ENCODE measurements at regions not wholly inside any gene's neighbourhood (a gene's known extent, or its start where the extent isn't known, plus 50 kb on each side); places are given as distances from the start of the nearest gene placed in this dataset.

DNA sequence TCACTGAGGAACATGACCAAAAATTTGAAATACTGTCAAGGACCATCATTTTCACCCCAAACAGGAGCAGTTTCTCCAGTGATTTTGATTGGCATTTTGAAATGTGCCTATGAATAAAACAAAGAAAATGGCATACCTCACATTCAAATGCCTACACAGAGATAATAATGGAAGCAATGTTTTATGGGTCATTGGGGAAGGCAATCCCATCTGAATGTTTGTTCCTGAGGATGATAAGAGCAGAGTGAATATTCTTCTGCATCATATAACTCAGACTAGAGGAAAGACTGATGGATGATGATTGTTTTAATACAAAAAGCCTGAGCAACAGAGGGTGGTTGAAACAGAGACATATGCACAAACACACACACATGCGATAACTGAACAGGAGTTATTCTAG, 2749.9 kb downstream of the PCDH9 start:
- no peak for TF ChIP-seq GATA3 (IDR thresholded peaks at IDR 0.05; ENCODE audit: low read depth, low read length)
- TF ChIP-seq GATA2 (IDR thresholded peaks at IDR 0.05; ENCODE audit: low read depth, low read length), result no peak

- TF ChIP-seq GATA3 (IDR thresholded peaks at IDR 0.05; ENCODE audit: low read depth, low read length) (no peak), GATA2 (IDR thresholded peaks at IDR 0.05; ENCODE audit: low read depth, low read length) (no peak)
These were observed 2753.0 kb downstream of the PCDH9 start for GRCh38 chr13:64477146-64477545.

DNA sequence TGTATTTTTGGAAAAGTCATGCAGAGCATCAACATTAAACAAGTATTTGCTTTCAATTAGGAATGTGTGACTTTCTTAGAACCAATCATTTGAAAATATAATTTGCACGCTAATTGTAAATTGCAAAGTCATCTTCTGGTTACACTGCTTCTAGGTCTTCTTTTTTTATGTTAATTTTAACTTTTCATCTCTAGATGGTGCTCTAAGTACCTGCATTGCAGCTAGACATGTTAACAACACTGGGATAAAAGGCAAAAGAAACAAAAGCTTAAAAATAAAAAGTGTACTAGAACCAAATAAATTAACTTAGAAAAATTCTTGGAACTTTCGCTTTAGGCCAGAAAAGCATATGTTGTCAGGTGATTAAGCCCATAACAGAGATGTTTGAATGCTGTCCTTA, 2758.2 kb downstream of the PCDH9 start:
- TF ChIP-seq GATA3 (IDR thresholded peaks at IDR 0.05; ENCODE audit: low read depth, low read length), result no peak
- TF ChIP-seq GATA2 (IDR thresholded peaks at IDR 0.05; ENCODE audit: low read depth, low read length), result no peak

DNA sequence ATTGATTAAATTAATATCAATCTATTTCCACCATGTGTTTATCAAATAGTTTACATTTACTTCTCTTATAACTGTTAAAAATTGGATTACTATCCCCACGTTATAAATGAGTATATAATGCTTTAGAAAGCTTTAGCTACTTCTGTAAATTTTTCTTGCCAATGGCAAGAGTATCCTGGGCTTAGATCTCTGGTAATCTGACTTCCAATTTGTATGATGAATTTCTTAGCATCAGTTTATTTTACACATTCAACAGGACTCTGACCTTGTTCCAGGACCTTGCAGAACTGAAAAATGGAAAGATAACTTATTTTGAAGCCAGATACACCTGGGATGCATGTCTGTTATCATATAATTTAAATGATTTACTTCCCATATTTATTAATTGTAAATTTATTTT, 2759.4 kb downstream of the PCDH9 start:
- TF ChIP-seq GATA3 (IDR thresholded peaks at IDR 0.05; ENCODE audit: low read depth, low read length) (no peak), GATA2 (IDR thresholded peaks at IDR 0.05; ENCODE audit: low read depth, low read length) (no peak)

GRCh38 chr13:64459778-64460177, 2770.4 kb downstream of the PCDH9 start:
- TF ChIP-seq GATA3 (IDR thresholded peaks at IDR 0.05; ENCODE audit: low read depth, low read length) (no peak), GATA2 (IDR thresholded peaks at IDR 0.05; ENCODE audit: low read depth, low read length) (no peak)

DNA sequence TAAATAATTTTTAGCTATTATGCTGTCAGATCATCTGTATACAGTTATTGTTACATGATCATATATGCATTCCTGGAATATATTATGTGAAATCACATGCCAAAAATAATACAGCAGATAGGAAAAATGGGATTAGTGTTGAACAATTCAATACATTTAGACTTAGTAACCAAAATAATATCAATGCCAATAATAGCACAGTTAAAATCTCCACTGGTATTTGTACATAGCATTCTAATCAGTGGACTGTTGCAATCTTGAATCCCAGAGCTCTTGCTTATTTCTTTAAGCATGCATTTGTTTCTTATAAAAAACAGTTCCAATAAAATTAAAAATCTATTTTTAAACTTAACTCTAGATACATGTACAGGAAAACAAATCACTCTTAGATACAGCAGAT, 2772.2 kb downstream of the PCDH9 start:
- TF ChIP-seq GATA3 (IDR thresholded peaks at IDR 0.05; ENCODE audit: low read depth, low read length), result no peak
- no peak for TF ChIP-seq GATA2 (IDR thresholded peaks at IDR 0.05; ENCODE audit: low read depth, low read length)

DNA sequence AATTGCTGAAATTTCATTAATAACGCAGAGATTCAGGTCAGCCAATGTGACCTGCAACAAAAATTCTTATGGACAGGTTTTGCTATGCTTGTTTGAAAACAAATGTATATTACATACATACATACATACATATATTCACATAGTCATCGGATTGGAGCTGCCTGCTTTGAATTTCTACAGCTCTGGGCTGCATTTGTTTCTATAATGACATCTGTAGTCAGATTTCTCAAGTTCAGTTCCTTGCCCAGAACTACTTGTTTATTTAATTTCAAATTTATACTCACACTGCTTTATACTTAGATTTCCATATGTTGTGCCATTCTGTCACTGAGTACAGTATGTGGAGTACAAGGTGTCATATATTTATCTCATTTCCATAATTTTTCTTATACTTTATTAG, 2775.0 kb downstream of the PCDH9 start:
- no peak for TF ChIP-seq GATA2 (IDR thresholded peaks at IDR 0.05; ENCODE audit: low read depth, low read length)
- TF ChIP-seq GATA3 (IDR thresholded peaks at IDR 0.05; ENCODE audit: low read depth, low read length), result no peak

DNA sequence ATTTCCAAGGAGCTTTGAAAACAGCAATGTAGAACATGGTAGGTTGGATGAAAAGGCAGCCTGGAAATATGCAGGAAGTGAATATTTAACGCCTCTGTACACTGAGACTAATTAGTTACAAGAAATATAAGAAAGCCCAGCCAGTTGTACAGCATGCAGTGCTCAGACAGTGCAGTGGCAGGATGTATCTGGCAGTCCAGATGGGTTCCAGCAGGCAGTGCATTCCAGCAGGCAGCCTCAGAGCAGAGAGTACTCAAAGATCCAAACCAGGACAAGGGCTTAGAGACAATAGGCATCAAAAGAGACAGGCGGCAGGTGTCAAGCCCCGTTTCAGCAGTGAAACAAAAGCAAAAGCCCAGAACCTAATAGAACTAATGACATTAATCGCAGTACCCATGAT, 2776.3 kb downstream of the PCDH9 start:
- TF ChIP-seq GATA3 (IDR thresholded peaks at IDR 0.05; ENCODE audit: low read depth, low read length) (no peak), GATA2 (IDR thresholded peaks at IDR 0.05; ENCODE audit: low read depth, low read length) (no peak)

GRCh38 chr13:64446372-64446771, 2783.8 kb downstream of the PCDH9 start:
- TF ChIP-seq GATA3 (IDR thresholded peaks at IDR 0.05; ENCODE audit: low read depth, low read length) (no peak), GATA2 (IDR thresholded peaks at IDR 0.05; ENCODE audit: low read depth, low read length) (no peak)

- TF ChIP-seq GATA2 (IDR thresholded peaks at IDR 0.05; ENCODE audit: low read depth, low read length) (no peak), GATA3 (IDR thresholded peaks at IDR 0.05; ENCODE audit: low read depth, low read length) (no peak)
These were observed 2788.4 kb downstream of the PCDH9 start for GRCh38 chr13:64441740-64442139.

DNA sequence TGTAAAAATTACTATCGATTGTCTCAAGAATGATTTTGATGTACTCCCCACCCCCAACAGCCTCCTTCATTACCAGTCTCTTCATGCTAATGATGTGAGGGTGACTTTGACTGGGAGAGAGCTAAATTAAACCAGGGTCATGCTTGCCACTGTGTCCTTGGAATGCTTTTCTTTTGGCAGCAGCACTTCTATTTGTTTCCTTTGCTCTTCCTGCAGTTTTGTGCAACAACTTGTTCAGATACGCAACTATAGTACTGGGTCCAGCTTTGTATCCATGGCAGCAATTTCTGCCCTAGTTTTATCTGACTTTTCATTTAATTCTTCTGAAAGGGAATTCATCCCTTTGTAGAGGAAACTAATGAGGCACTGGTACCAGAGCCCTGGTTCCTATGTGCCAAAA, 2792.1 kb downstream of the PCDH9 start:
- TF ChIP-seq GATA2 (IDR thresholded peaks at IDR 0.05; ENCODE audit: low read depth, low read length) (no peak), GATA3 (IDR thresholded peaks at IDR 0.05; ENCODE audit: low read depth, low read length) (no peak)

DNA sequence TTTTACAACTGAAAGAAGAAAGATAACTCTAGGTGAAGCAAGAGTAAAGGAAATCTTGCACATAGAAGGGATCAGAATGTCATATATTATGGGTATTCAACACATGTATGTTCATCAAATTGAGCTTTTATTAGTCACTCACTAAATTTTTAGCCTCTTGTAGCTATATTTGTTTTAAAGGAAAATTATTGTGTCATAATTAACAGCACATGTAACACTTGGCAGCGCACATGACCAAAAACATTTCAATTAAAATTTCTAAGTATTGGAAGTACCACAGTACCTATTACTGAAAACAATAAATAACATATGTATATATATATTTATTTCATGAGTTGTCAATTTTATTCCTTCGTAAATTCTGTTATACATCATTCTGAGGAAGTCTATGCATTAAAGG, 2800.4 kb downstream of the PCDH9 start:
- TF ChIP-seq GATA3 (IDR thresholded peaks at IDR 0.05; ENCODE audit: low read depth, low read length), result no peak
- TF ChIP-seq GATA2 (IDR thresholded peaks at IDR 0.05; ENCODE audit: low read depth, low read length), result no peak

- TF ChIP-seq GATA3 (IDR thresholded peaks at IDR 0.05; ENCODE audit: low read depth, low read length), result no peak
- TF ChIP-seq GATA2 (IDR thresholded peaks at IDR 0.05; ENCODE audit: low read depth, low read length), result no peak
These were observed 2801.9 kb downstream of the PCDH9 start for GRCh38 chr13:64428196-64428595.

DNA sequence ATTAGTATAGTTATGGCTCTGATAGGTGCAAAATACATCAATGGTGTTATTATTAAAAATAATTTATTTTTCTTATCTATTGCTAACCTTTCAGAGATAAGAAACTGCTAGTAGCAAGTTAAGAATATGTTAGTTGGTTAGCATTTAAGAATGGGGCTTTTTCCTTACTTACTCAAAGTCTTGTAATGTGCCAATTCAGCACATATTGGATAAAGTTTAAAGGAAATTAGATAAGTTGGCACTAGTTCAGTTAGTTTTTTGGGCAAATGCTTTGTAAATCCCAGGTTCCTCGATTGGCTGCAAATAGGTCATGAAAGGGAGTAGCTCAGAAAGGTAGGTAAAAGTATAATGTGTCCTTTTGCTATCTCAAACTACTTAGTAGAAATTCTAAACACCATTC, 2806.7 kb downstream of the PCDH9 start:
- TF ChIP-seq GATA3 (IDR thresholded peaks at IDR 0.05; ENCODE audit: low read depth, low read length) (no peak), GATA2 (IDR thresholded peaks at IDR 0.05; ENCODE audit: low read depth, low read length) (no peak)

DNA sequence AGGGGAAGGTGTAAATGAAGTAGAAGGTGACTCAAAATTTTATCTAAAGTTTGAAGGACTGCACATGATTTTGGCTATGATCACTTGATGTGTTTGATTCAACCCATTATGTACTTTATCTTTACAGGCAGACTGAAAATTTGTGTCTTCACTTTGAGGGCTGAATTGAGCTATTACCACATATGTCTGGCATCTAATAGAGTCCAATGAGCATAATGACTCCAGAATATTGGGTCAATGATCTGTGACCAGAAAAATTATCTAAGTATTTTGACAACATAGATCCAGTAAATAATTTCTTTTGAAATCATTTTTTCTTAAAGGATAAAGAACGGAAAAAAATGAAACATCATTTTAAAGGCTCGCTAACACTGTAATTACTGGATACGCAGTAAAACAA, 2810.0 kb downstream of the PCDH9 start:
- TF ChIP-seq GATA2 (IDR thresholded peaks at IDR 0.05; ENCODE audit: low read depth, low read length) (no peak), GATA3 (IDR thresholded peaks at IDR 0.05; ENCODE audit: low read depth, low read length) (no peak)

- TF ChIP-seq GATA2 (IDR thresholded peaks at IDR 0.05; ENCODE audit: low read depth, low read length) (no peak), GATA3 (IDR thresholded peaks at IDR 0.05; ENCODE audit: low read depth, low read length) (no peak)
These were observed 2812.6 kb downstream of the PCDH9 start for GRCh38 chr13:64417581-64417980.
